GM21786 (cell line): ENCODE measurements at regions not wholly inside any gene's neighbourhood (a gene's known extent, or its start where the extent isn't known, plus 50 kb on each side); places are given as distances from the start of the nearest gene placed in this dataset.

Source experiments
- ATAC-seq: cut with Tn5 transposase; IDR thresholded peaks from one replicate; pipeline ENCODE4 v1.9.1; 2021; ENCODE audit not compliant: unreplicated experiment

DNA sequence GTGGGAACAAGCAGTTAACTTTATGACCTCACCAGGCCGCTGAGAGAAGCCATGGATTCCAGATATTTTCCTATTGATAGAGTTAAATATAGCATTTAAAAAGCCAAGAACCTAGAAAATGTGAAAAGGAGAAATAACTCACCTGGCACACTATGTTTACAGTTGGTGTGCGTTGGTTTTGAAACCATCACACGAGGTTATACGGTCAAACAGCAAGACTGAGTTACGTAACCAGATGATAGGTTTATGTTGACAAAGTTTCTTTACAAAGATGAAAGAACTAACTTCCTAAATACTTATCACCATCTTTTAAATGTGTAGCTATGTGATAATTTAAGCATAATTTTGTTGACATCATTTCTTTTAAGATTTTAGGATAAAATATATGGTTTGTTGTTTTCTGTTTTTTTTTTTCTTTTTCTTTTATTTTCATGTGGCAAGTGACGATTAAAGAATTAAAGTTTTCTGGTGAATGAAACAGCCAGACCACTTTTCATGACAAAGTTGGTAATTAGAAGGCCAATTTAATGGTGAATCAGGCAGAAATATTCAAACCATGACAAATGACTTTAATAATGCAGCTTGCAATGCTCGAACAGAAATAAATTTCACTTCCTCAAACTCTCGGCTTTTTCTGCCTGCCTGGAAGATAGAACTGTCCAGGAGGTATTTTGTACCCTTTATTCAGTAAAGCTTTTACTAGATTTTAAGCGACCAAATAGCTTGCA is 339.1 kb upstream of the OBI1 start:
- no peak for ATAC-seq

DNA sequence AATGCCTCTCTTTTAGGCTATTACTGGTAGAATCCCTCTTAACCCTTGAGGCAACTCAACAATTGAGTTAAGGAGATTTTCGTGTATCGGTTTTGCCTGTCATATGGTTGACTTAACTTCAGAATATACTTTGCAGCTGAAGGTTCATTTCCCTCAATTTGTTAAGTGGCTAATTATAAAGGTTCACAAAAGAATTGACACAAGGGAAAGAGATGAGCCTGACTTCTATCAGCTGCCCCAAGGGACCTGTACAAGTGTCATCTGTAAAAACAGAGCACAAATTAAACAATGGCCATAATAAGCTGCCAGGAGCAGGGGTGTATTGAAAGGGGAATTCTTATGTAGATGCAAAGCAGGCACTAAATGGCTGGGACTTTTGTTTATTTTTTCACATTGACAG is 334.8 kb upstream of the OBI1 start:
- no peak for ATAC-seq

DNA sequence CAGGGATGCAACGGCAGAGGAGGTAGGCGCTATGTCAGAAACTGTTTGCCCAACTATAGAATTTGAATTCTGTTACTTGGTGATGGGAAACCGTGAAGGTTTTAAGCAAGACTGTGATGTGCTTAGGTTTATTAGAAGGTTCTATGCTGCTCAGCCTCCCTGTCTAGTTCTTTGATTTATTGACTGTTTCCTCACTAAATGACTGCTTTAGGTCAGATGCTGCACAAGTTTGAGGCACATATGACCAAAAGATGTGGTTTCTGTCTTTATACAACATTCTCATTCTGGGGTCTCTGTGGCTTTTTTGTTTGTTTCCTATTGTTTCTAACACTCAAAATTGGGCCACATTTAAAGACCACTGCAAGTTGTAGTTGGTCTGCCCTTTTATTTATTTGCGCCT is 323.0 kb upstream of the OBI1 start:
- no peak for ATAC-seq

DNA sequence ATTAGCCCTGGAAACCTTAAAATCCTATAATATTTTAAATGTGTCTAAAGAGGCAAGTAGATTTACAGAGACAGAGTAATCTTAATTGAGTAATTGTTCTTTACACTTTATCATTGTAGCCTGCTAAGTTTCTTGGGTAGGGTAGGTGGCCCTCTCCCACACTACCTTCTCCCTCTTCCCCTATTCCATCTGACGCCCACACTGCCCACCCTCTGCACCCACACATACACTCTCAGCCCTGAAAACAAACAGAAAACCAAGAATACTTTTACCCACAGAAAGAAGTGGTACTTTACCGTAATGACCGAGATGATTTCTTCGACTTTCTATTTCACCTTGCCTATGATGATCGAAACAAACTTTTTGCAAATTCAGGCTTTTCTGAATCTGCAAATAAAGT is 320.4 kb upstream of the OBI1 start:
- ATAC-seq: no peak

DNA sequence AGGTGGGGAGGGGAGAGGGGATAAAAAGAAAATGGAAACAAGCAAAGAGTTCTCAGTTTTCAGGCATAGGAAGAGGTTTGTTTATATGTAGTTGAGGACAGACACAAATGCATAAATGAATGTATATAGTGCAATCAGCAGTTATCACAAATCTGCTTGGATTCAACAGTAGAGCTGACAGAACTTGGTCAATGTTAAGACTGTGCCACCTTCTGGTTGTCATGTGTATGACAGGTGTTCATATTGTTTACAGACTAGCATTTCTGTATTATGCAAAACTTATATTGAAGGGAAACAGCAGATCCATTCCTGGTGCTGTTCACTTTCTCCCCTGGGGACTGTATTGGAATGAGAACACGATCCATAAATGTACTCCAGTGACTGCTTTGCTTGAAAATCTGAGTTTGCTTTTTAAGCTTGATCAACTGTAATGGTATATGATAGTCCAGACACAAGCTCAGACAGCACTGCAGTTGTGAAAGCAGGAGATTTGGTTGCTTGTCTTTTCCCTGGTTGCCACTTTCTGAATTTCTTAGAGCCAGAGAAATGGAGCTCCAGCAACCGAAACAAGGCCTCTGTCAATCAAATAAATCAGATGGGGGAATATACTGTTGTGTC is 319.5 kb upstream of the OBI1 start:
- peak; percentile 96 for ATAC-seq

DNA sequence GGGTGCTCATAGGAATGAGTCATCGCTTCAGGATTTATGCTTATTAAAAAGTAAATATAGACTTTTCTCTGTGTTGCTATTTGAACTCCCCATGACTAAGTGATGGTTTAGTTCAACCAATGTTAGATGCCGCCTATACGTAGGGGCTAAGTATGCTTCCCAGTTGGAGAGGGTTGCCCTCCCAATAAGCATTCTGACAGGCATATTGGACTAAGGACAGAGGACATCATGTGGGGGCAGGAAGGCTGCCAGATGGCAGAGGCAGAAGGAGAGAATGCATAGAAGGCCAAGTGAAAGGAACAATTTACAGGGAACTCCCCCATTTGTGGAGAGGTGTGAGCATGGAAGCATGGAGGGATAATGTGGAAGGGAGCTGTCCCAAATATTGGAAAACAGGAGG is 318.4 kb upstream of the OBI1 start:
- no peak for ATAC-seq

DNA sequence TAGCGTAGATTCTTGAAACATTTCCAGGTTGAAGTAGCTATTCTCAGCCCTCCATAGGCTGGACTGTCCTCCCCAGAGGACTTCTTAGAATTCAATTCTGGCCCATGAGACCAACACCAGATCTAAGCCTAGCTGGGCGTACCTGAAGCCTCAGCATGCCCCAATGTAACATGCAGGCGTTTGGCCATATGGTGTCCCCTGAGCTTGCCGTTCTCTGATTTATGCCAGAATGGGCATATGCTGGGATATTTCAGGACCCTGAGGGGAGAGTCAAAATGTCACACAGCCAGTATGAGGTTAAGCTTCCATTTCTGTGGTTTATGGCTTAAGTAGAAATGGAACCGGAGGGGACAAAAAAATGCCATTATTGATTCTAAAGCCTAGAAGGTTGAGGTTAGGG is 317.7 kb upstream of the OBI1 start:
- no peak for ATAC-seq

DNA sequence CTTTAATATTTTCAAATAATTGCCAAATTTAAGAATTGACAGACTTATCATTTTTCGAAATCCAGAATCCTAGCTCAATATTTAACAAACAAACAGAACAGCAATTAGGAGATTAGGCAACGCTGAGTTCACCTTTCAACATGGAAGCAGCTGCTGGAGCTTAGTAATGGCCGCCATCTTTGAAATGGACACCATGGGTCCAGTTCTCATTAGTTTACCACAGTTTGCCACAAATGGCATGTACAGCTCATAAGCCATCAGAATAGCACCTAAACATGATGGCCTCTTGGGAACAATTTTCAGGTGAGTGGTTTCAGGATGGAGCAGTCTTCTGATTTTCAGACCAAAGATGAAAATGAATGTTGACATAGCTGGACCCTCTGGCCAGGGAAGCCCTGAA is 313.6 kb upstream of the OBI1 start:
- no peak for ATAC-seq

DNA sequence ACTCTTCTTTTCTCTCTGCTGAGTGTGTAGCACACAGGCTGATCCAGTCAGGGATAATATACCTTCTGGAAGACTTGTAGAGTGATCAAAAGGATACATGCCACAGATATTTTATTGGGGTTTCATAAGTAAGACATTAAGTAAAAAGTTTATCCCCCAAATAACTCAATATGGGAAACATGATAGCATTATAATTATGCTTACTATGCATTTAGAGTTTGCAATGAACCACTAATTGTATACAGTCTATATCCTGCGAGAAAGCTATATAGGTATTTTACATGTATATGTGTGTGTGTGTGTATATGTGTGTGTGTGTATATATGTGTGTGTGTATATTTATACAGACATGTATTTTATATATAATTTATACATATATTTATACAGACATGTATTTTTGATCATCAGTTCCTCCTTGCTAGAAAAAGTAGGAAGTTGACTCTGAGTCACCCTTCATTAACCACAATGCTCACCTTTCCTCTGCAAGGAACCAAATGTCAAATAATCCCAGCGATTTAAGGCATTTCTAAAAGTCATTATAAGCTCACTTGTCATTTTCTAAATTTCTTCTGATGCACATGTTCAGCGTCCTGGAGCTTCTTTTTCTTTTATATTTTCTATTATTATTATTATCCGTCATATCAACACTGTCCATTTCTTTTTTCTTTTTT is 312.5 kb upstream of the OBI1 start:
- no peak for ATAC-seq

DNA sequence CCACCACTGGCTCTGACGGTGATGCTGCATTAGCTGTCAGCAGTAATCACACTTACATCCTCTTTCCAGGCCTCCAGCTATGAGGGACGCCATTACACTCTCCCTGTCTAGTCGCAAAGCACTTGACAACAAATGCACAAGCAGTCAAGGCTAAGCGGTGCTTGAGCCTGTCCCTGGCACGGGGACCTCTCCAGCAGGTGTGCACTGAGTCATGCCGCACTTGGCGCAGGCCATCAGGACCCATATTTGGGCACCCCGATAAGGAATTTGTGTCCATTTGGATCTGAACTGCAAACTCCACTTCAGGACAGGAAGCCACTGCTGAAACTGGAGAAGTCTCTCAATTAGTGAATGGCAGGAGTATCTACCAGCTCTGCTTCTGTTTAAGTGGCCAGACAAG is 301.9 kb upstream of the OBI1 start:
- no peak for ATAC-seq

DNA sequence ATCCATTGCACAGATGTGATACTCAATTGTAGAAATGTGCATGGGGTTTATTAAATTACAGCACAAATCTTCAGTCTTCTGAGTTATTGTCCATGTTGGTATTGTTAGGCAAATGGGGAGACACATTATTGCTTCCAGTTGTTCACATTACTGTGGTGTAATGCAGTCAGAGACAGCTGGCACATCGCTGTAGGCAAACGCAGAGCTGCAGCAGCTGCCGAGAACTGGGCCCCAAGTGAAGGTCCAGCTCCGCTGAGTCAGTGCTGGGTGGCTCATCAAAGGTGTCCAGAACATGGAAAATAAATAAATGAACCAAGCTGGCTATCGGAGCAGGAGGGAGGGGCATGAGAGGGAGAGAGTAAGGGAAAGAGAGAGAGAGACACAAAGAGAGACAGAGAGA is 299.1 kb upstream of the OBI1 start:
- no peak for ATAC-seq

DNA sequence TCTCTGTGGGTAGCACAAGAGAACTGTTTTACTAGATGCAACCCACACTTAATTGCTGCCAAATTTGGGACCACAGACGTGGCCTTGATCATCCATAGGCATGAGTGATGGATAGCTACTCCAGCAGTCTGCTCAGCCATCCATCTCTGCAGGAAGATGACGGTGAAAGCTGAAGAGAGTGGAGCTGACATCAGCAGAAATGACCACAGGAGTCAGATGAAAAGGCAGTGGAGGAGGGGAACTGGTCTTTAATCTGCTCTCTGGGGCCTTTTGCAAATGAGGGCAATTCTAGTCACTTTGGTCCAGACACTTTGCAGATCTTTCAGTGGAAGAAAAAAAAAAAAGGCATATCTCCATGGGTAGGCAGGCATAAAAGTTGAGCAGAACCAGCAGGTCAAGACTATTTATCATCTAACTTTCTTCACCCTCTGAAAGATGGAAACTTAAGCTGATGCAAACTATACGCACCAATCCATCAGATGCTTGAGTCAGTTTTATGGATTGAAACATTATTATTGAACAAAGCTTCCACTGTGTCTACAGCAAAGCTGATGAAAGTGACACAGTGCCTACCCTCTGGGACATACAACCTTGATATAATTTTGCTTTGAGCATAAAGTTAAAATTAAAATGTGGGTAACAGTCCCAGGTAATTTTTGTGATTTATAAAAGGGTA is 281.6 kb upstream of the OBI1 start:
- ATAC-seq: no peak

DNA sequence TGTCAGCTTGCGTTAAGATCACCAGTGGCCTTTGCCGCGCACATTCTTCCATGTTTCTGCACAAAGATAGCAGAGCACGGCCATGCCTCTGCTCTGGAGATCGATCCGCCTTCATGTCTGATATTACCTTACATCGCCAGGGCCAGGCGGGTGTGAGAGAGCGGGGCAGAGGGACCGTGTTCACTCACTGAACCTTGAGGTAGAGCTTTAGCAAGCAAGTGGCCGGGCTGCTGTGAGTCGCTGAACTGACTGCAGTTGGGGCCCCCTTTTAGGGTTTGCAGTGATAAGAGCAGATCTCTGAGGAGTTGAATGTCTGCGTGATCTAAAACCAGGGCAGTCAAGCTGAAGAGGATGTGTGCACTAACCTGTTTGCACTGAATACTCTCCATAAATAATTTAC is 275.4 kb upstream of the OBI1 start:
- no peak for ATAC-seq

DNA sequence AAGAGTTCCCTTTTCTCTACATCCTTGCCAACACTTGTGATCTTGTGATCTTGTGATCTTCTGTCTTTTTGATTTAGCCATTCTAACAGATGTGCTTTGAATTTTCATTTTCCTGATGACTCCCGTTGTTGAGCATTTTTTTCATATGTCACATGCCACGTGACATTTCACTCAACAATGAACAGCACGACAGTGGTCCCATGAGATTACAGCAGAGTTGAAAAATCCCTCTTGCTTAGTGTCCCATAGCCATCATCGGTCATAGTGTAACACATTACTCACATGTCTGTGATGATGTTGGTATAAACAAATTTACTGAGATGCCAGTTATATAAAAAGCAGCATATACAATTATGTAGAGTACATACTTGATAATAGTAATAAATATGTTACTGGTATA is 256.1 kb upstream of the OBI1 start:
- ATAC-seq: no peak

DNA sequence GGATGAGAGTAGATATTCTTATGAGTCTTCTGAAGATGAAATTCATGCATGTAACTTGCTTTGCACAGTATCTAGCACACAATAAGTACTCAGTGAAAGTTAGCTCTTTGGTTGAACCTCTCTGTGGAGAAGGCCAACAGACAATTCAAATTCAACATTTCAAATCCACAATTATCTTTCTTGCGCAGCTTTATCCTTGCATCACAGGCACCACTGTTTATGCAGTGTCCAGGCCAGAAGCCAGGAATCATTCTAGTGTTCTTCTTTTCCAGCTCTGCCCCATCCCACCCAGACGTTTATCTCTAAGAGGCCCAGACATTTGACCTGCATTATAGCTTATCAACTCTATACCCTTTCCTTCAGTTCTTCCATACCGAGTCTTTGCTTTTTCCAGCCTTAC is 254.7 kb upstream of the OBI1 start:
- no peak for ATAC-seq

DNA sequence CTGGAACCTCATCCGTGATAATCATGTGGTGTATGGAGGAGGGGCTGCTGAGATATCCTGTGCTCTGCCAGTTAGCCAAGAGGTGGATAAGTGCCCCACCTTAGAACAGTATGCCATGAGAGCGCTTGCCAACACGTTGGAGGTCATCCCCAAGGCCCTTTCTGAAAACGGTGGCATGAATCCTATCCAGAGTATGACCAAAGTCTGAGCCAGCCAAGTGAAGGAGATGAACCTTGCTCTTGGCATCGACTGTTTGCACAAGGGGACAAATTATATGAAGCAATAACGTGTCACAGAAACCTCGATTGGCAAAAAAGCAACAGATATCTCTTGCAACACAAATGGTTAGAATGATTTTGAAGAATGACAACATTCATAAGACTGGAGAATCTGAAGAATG is 251.2 kb upstream of the OBI1 start:
- no peak for ATAC-seq

DNA sequence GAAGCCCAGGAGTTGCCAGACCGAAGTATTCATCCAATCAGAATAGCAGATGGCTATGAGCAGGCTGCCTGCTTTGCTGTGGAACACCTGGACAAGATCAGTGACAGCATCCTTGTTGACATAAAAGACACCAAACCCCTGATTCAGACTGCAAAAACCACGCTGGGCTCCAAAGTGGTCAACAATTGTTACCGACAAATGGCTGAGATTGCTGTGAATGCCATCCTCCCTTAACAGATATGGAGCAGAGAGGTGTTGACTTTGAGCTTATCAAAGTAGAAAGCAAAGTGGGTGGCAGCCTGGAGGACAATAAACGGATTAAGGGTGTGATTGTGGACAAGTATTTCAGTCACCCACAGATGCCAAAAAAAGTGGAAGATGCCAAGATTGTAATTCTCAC is 250.3 kb upstream of the OBI1 start:
- no peak for ATAC-seq

DNA sequence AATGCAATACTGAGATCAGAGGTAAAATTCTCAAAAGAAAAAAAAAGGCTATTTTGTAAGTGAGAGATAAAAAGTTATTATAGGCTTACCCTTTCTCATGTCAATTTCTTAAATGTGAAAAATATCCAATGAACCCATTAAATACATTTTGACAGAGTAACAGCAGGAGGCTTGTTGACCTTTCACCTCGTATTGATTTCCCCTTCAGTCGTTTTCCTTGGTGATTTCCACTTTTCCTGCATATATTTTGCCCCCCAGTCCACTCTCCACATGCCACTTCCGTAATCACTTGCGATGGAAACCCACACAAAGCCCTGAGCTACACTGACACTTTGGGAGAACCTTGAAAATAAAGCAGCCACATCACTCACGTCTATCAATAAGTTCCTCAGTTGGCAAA is 248.1 kb upstream of the OBI1 start:
- ATAC-seq: no peak

DNA sequence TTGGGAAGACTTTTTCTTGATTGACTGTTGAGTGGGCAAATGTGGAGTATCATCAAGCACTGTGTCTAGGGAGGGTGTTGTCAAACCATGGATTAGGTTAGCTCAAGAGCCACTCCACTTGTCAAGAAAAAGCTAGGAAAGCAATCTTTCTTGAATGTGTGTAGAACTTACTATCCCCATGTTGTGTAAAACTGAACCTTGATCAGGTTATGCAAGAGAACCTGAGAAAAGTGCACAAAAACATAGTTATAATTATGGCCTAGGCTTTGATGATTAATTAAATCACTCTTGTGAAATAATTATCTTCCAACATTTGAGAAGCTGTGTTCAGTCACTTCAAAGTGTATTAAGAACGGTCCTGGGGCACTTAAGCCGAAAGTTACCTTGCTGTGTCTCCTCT is 238.2 kb upstream of the OBI1 start:
- ATAC-seq: no peak

DNA sequence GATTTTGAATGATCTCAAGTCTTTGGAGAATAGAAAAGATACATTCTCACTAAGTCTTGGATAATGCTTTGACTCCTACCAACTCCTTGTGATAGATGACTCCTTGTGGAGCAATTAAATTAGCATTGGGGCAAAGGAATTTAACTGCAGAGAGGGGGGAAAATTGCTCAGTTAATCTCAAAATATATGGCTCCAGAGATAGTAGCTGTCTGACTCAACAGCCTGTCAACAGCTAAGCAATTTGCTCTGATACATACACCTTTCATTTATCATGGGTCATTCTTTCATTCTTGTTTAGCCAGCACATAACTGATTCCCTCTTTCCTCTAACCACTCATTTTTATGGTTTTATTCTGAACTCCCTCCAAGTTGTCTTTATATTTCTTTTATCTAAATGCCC is 225.6 kb upstream of the OBI1 start:
- no peak for ATAC-seq

DNA sequence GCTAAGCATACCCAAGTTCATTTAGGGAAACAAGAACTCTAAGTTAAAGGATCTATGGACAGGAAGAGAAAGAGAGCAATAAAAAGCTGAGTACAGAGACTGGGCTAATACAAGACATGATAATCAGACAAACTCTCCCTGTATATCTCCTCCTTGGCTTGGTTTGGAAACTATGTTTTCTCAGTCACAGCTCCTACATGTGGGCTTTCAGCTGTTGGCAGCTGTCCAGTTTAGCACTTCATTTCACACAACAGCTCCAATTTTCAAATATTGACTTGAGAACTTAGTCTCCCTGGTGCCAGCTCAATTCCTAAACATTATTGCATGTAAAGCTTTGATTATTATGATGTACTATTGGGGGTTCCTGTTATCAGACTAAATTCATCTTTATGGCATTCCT is 222.8 kb upstream of the OBI1 start:
- no peak for ATAC-seq

DNA sequence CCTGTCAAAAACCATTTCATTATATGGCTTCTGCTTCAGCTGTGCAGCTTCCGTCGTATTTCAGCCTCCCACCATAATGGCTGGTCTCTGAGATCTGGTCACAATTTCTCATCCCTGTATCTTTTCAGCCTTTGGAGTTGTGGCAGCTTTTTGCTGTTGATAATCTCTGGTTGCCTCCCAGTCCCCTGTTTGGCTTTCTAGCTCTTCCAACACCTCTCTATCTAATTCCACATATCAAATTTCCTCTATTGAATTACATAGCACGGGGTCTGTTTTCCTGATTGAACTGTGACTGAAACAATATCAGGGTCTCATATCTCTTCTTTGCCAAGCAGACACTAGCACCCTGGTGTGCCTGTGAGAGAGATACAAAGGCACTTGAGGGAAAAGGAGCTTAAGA is 222.1 kb upstream of the OBI1 start:
- ATAC-seq: no peak
